GM23338 (cell line): ENCODE measurements at regions not wholly inside any gene's neighbourhood (a gene's known extent, or its start where the extent isn't known, plus 50 kb on each side); places are given as distances from the start of the nearest gene placed in this dataset.

Experiments used
- ATAC-seq: fragments of 200-7000 bp; cut with Tn5 transposase; 3 replicates; pipeline ENCODE4 v1.9.1; 2020
- DNase-seq: peaks from one replicate; pipeline ENCODE4 v3.0.0-alpha.2; 2015; ENCODE audit warnings: low spot score
- H2AFZ ChIP-seq: fragments of 200-600 bp; sonication (generic); 2 replicates; pipeline ENCODE4 v1.8.0; 2016; ENCODE audit warnings: antibody characterized with exemption, mild to moderate bottlenecking, moderate library complexity
- H3F3A ChIP-seq: fragments of 200-600 bp; sonication (generic); replicated peaks from 2 replicates; pipeline ENCODE4 v1.8.0; 2017; ENCODE audit warnings: antibody characterized with exemption, mixed run types, low read depth
- H3K27ac ChIP-seq: fragments of 200-600 bp; sonication (generic); 2 replicates; pipeline ENCODE4 v1.6.1; 2016; ENCODE audit warnings: low read depth
- H3K27me3 ChIP-seq: fragments of 200-600 bp; sonication (generic); 2 replicates; pipeline ENCODE4 v1.8.0; 2016; ENCODE audit warnings: mild to moderate bottlenecking, mixed run types, moderate library complexity; ENCODE audit not compliant: insufficient read depth
- H3K36me3 ChIP-seq: fragments of 200-600 bp; sonication (generic); 2 replicates; pipeline ENCODE4 v1.8.0; 2016; ENCODE audit warnings: mild to moderate bottlenecking; ENCODE audit not compliant: insufficient read depth
- H3K4me1 ChIP-seq: fragments of 200-600 bp; sonication (generic); 2 replicates; pipeline ENCODE4 v1.8.0; 2016; ENCODE audit warnings: mild to moderate bottlenecking, moderate library complexity; ENCODE audit not compliant: insufficient read depth
- H3K4me2 ChIP-seq: fragments of 200-600 bp; sonication (generic); 2 replicates; pipeline ENCODE4 v1.7.1; 2017; ENCODE audit warnings: mixed run types
- H3K4me3 ChIP-seq: fragments of 200-600 bp; sonication (generic); 2 replicates; pipeline ENCODE4 v1.6.1; 2016; ENCODE audit warnings: mixed run types
- H3K79me2 ChIP-seq: fragments of 200-600 bp; sonication (generic); replicated peaks from 2 replicates; pipeline ENCODE4 v1.8.0; 2017; ENCODE audit warnings: mild to moderate bottlenecking; ENCODE audit not compliant: insufficient read depth
- H3K9me2 ChIP-seq: fragments of 200-600 bp; sonication (generic); 2 replicates; pipeline ENCODE4 v1.8.0; 2017; ENCODE audit not compliant: insufficient read depth
- H4K20me1 ChIP-seq: fragments of 200-600 bp; sonication (generic); replicated peaks from 2 replicates; pipeline ENCODE4 v1.8.0; 2017; ENCODE audit warnings: mild to moderate bottlenecking; ENCODE audit not compliant: insufficient read depth
- H3K27ac Mint-ChIP-seq: 2 replicates; pipeline ENCODE4 v1.8.0; 2020; ENCODE audit warnings: inconsistent platforms, mild to moderate bottlenecking, moderate library complexity, mixed read lengths
- H3K27me3 Mint-ChIP-seq: 3 replicates; pipeline ENCODE4 v1.8.0; 2022; ENCODE audit warnings: low read depth, mild to moderate bottlenecking, moderate library complexity, mixed read lengths, inconsistent platforms; ENCODE audit not compliant: insufficient read depth, poor library complexity
- H3K36me3 Mint-ChIP-seq: 3 replicates; pipeline ENCODE4 v1.8.0; 2021; ENCODE audit warnings: low read depth, mild to moderate bottlenecking, inconsistent platforms, moderate library complexity, mixed read lengths
- H3K4me1 Mint-ChIP-seq: 3 replicates; pipeline ENCODE4 v1.8.0; 2020; ENCODE audit warnings: mild to moderate bottlenecking, inconsistent platforms, mixed read lengths
- H3K4me3 Mint-ChIP-seq: 3 replicates; pipeline ENCODE4 v1.8.0; 2021; ENCODE audit warnings: moderate library complexity, mild to moderate bottlenecking, inconsistent platforms, mixed read lengths
- H3K9me3 Mint-ChIP-seq: 3 replicates; pipeline ENCODE4 v1.8.0; 2020; ENCODE audit warnings: moderate library complexity, mild to moderate bottlenecking, inconsistent platforms, mixed read lengths
- CREB1 ChIP-seq: fragments of 250-450 bp; sonication (Bioruptor Pico); IDR thresholded peaks from 2 replicates; pipeline ENCODE4 v1.5.0; 2020; ENCODE audit warnings: low read depth, mild to moderate bottlenecking, moderate library complexity
- CTCF ChIP-seq, 2 experiments: fragments of 200-600 bp in 1 of 2; sonication (generic) in 1 of 2; conservative IDR thresholded peaks; 2 replicates each; pipeline versions ENCODE4 v1.5.1 to v1.6.1; 2016 to 2017; ENCODE audit warnings: antibody characterized with exemption in 2 of 2, low read depth in 2 of 2, mild to moderate bottlenecking in 2 of 2, moderate library complexity in 1 of 2
- EZH2 ChIP-seq: fragments of 200-600 bp; sonication (generic); IDR thresholded peaks from one replicate; pipeline ENCODE4 v1.8.0; 2017; ENCODE audit warnings: antibody characterized with exemption, mild to moderate bottlenecking, low read depth; ENCODE audit not compliant: unreplicated experiment
- EZH2phosphoT487 ChIP-seq: fragments of 200-600 bp; sonication (generic); IDR thresholded peaks from one replicate; pipeline ENCODE4 v1.8.1; 2018; ENCODE audit warnings: antibody characterized with exemption; ENCODE audit not compliant: unreplicated experiment
- JUNB ChIP-seq: IDR thresholded peaks from one replicate; pipeline ENCODE4 v1.6.1; 2016; ENCODE audit warnings: antibody characterized with exemption; ENCODE audit not compliant: unreplicated experiment
- NANOG ChIP-seq: IDR thresholded peaks from 2 replicates; pipeline ENCODE4 v1.6.1; 2016; ENCODE audit warnings: antibody characterized with exemption, borderline replicate concordance
- POLR2AphosphoS5 ChIP-seq: IDR thresholded peaks from 2 replicates; pipeline ENCODE4 v1.6.1; 2016; ENCODE audit warnings: antibody characterized with exemption, low read depth
- STAT1 ChIP-seq: IDR thresholded peaks from one replicate; pipeline ENCODE4 v1.6.1; 2016; ENCODE audit warnings: antibody characterized with exemption; ENCODE audit not compliant: unreplicated experiment
- ZNF114 ChIP-seq: fragments of 250-450 bp; sonication (Bioruptor Pico); IDR thresholded peaks from 2 replicates; pipeline ENCODE4 v1.5.0; 2020; ENCODE audit warnings: mild to moderate bottlenecking, moderate library complexity
- ZNF331 ChIP-seq: fragments of 250-450 bp; sonication (Bioruptor Pico); IDR thresholded peaks from 2 replicates; pipeline ENCODE4 v1.5.0; 2020; ENCODE audit warnings: low read depth, mild to moderate bottlenecking, moderate library complexity
- ZNF462 ChIP-seq: fragments of 250-450 bp; sonication (Bioruptor Pico); IDR thresholded peaks from 2 replicates; pipeline ENCODE4 v1.5.0; 2020; ENCODE audit warnings: mild to moderate bottlenecking, moderate library complexity

GRCh38 chr2:207317378-207317984, 151.7 kb upstream of the KLF7 start:
- H3K36me3 ChIP-seq: no peaks in the 10 kb centered on the region
- no peaks in the 10 kb centered on the region for H3K27me3 ChIP-seq
- H3K4me1 ChIP-seq: no peaks in the 10 kb centered on the region
- H3K27ac ChIP-seq: no peak overlapping the region
- no peak overlapping the region for H3K4me3 Mint-ChIP-seq
- peaks cover 2% of the 10 kb centered on the region for H3K27me3 Mint-ChIP-seq
- ATAC-seq (no peak), DNase-seq (no peak)
- no peaks in the 10 kb centered on the region for H3K4me1 Mint-ChIP-seq
- H3K36me3 Mint-ChIP-seq: no peaks in the 10 kb centered on the region
- no peak overlapping the region for H3K27ac Mint-ChIP-seq
- no peaks in the 10 kb centered on the region for H4K20me1 ChIP-seq
- H3F3A ChIP-seq: no peaks in the 10 kb centered on the region
- no peaks in the 10 kb centered on the region for H3K9me3 Mint-ChIP-seq
- H3K4me2 ChIP-seq: no peak overlapping the region
- TF ChIP-seq EZH2phosphoT487: no peak
- TF ChIP-seq CTCF (conservative IDR thresholded peaks at IDR 0.05; ENCODE audit: low read depth in 2 of 2): no peak
- H2AFZ ChIP-seq: no peak overlapping the region
- H3K9me2 ChIP-seq: 0 out of 2 replicates have a peak, but pooled peaks cover 4% of the 10 kb centered on the region
- H3K79me2 ChIP-seq: no peaks in the 10 kb centered on the region
- no peak overlapping the region for H3K4me3 ChIP-seq

GRCh38 chr2:207318181-207318628, 152.5 kb upstream of the KLF7 start:
- Mint-ChIP-seq H3K4me3 (no peak overlapping the region), H3K27ac (no peak overlapping the region), H3K27me3 (peaks cover 1% of the 10 kb centered on the region), H3K36me3 (no peaks in the 10 kb centered on the region), H3K9me3 (no peaks in the 10 kb centered on the region), H3K4me1 (no peaks in the 10 kb centered on the region)
- no peak overlapping the region for H3K27ac ChIP-seq
- H3K36me3 ChIP-seq: no peaks in the 10 kb centered on the region
- H3K4me1 ChIP-seq: no peaks in the 10 kb centered on the region
- no peaks in the 10 kb centered on the region for H3K27me3 ChIP-seq
- H3K9me2 ChIP-seq: 0 out of 2 replicates have a peak, but pooled peaks cover 4% of the 10 kb centered on the region
- no peak overlapping the region for H3K4me3 ChIP-seq
- no peaks in the 10 kb centered on the region for H3K79me2 ChIP-seq
- DNase-seq (no peak), ATAC-seq (no peak)
- no peak overlapping the region for H2AFZ ChIP-seq
- H4K20me1 ChIP-seq: no peaks in the 10 kb centered on the region
- no peak overlapping the region for H3K4me2 ChIP-seq
- no peaks in the 10 kb centered on the region for H3F3A ChIP-seq
- TF ChIP-seq POLR2AphosphoS5: no peak
- no peak for TF ChIP-seq ZNF462 (CRISPR knock-in tag)
- TF ChIP-seq CTCF (conservative IDR thresholded peaks at IDR 0.05; ENCODE audit: low read depth in 2 of 2): no peak
- TF ChIP-seq STAT1: no peak
- no peak for TF ChIP-seq EZH2phosphoT487
- TF ChIP-seq EZH2: no peak
- no peak for TF ChIP-seq ZNF331 (CRISPR knock-in tag)
- TF ChIP-seq CREB1 (CRISPR knock-in tag): no peak
- no peak for TF ChIP-seq NANOG
- TF ChIP-seq ZNF114 (CRISPR knock-in tag): no peak
- no peak for TF ChIP-seq JUNB
